ENCODE measurements at regions not wholly inside any gene's neighbourhood (a gene's known extent, or its start where the extent isn't known, plus 50 kb on each side); places are given as distances from the start of the nearest gene placed in this dataset.

DNA sequence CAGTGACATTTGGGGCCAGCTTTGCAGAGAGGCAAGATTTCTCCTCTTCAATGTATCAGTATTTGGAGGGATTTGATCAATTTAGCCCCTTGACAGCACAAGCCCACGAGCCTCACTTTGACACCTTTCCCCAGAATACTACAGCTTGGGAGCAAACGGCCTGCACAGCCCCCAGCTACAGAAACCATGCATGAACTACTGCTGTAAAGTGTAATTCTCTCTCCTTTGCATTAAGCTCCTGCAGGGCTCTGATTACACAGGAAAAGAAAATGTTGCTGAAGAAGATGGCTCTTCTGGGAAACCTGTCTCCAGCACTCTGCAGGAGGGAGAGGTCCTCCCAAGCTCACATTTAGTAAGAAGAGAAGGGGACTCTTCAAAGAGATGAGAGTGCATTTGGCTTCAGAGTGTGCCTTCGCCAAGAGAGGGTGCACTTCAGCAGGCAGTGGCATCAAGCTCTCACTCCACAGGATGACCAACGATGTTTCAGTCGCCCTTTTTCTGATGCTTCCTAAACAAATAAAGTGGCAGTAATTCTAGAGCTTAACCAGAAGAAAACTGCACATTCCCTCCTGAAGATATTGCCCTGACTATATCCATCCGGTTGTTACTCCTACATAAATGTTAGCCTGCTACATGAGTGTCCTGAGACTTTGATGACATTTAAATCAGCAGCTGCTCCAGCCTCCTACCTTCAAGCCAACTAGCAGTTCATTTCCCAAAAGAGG is 272.2 kb downstream of the AUH start:
- H3K27ac ChIP-seq = no peak overlapping the region
- H3K4me3 ChIP-seq = no peak overlapping the region
- H3K4me1 ChIP-seq = no peaks in the 10 kb centered on the region
- no peaks in the 10 kb centered on the region for H3K9me3 ChIP-seq (replicated peaks)
- peaks cover 3% of the 10 kb centered on the region; the same call in 1 of the 2 replicates for H3K27me3 ChIP-seq
- DNase-seq = peak in 1 of 2 experiments; percentile 34
- no peaks in the 10 kb centered on the region for H3K36me3 ChIP-seq

- H3K27me3 ChIP-seq = peaks cover 3% of the 10 kb centered on the region; the same call in 1 of the 2 replicates
- H3K4me1 ChIP-seq = no peaks in the 10 kb centered on the region
- no peaks in the 10 kb centered on the region for H3K9me3 ChIP-seq (replicated peaks)
- H3K4me3 ChIP-seq = no peak overlapping the region
- H3K36me3 ChIP-seq = no peaks in the 10 kb centered on the region
- no peak overlapping the region for H3K27ac ChIP-seq
- DNase-seq = no peak
Measured at GRCh38 chr9:91090130-91090410, 271.6 kb downstream of the AUH start.

GRCh38 chr9:91092214-91092613 is 269.5 kb downstream of the AUH start:
- Histone ChIP-seq H3K4me1 (no peaks in the 10 kb centered on the region), H3K4me3 (no peak overlapping the region), H3K27ac (no peak overlapping the region), H3K36me3 (no peaks in the 10 kb centered on the region), H3K27me3 (peaks cover 3% of the 10 kb centered on the region; the same call in 1 of the 2 replicates), H3K9me3 (replicated peaks) (no peaks in the 10 kb centered on the region)
- DNase-seq = no peak

GRCh38 chr9:91094324-91095088 is 267.2 kb downstream of the AUH start:
- no peak overlapping the region for H3K27ac ChIP-seq
- no peaks in the 10 kb centered on the region for H3K9me3 ChIP-seq (replicated peaks)

DNA sequence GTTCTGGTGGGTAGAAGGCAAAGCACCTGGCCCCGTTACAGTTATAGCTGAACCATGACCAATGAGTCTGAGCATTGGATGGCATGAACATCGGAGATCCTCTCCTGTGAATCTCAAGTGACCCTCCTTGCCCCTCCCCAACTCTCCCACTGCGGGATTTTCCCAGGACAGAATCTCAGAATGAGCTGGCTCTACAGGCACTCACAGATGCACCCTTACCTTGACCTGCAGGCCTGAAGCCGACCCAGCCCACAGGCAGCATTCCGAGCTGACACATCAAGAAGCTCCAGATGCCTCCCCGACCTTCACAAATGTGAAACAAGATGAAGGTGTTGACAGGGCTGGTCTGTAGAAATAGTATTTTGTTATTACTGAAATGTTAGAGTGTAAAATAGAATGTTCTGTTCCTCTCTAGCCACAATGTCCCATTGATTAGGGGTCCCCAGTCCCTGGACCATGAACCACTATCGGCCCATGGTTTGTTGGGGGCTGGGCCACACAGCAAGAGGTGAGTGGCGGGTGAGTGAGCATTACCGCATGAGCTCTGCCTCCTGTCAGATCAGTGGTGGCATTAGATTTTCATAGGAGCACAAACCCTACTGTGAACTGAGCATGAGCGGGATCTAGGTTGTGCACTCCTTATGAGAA is 263.4 kb downstream of the AUH start:
- Histone ChIP-seq H3K27me3 (peaks cover 6% of the 10 kb centered on the region; the same call in 1 of the 2 replicates), H3K4me3 (no peak overlapping the region), H3K4me1 (no peaks in the 10 kb centered on the region), H3K9me3 (replicated peaks) (no peaks in the 10 kb centered on the region), H3K36me3 (no peaks in the 10 kb centered on the region), H3K27ac (no peak overlapping the region)
- DNase-seq = no peak

More at GRCh38 chr9:91094324-91095088, 267.2 kb downstream of the AUH start:
- Histone ChIP-seq H3K4me3 (no peak overlapping the region), H3K36me3 (no peaks in the 10 kb centered on the region), H3K27me3 (peaks cover 4% of the 10 kb centered on the region; the same call in 1 of the 2 replicates), H3K4me1 (no peaks in the 10 kb centered on the region)
- no peak for DNase-seq

GRCh38 chr9:91099436-91099835 is 262.3 kb downstream of the AUH start:
- DNase-seq = no peak
- Histone ChIP-seq H3K27me3 (peaks cover 12% of the 10 kb centered on the region; the same call in 1 of the 2 replicates), H3K9me3 (replicated peaks) (no peaks in the 10 kb centered on the region), H3K4me1 (no peaks in the 10 kb centered on the region), H3K36me3 (no peaks in the 10 kb centered on the region), H3K4me3 (no peak overlapping the region), H3K27ac (no peak overlapping the region)

DNA sequence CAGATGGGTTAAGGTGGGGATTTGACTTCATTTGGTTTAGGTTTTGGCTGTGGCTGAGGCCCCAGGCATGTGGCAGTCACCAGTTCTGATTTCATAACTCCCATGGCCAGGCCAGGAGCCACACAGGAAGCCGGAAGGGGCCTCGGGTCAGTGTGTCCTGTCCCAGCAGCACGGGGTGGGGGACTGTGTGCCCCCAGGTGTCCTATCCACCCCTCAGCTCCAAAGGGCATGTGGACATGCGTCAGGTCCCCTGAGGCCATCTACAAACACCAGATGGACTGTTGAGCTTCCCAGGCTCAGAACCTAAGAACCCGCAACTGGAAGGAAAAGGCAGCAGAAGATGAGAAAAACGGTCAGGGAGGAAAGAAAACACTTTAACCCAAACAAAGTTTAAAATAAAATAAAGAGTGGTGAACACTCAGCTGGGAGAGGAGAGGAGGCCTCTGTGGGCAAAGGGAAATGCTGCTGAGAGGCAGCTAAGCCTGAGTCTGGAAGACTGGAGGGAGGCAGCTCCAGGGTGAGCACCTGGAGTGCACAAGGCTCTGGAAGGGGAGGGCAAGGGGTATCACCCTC is 260.8 kb downstream of the AUH start:
- Histone ChIP-seq H3K27ac (no peak overlapping the region), H3K36me3 (no peaks in the 10 kb centered on the region), H3K4me1 (no peaks in the 10 kb centered on the region), H3K9me3 (replicated peaks) (no peaks in the 10 kb centered on the region), H3K27me3 (peaks cover 20% of the 10 kb centered on the region), H3K4me3 (no peak overlapping the region)
- no peak for DNase-seq

GRCh38 chr9:91101611-91102168 is 260.0 kb downstream of the AUH start:
- H3K4me3 ChIP-seq = no peak overlapping the region
- no peaks in the 10 kb centered on the region for H3K9me3 ChIP-seq (replicated peaks)
- H3K4me1 ChIP-seq = no peaks in the 10 kb centered on the region
- H3K36me3 ChIP-seq = no peaks in the 10 kb centered on the region
- DNase-seq = no peak
- no peak overlapping the region for H3K27ac ChIP-seq
- peaks cover 20% of the 10 kb centered on the region for H3K27me3 ChIP-seq

DNA sequence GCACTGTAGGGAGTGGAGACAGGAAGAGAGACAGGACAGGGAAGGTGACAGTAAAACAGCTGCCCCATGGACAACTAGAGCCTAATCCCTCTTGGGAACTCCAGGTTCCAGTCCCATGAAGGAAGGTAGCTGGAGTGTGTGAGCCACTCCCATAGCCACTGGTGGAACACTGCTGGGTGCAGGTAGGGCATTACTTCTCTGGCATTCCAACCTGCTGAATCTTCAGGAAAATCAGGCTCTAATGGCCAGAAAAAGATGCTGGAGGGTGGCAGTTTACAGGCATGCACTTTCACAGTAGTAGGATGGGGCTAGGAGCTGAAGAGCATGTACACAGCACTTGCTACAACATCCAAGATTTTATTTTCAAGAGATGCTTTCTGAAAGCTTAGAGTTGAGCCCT is 259.4 kb downstream of the AUH start:
- Histone ChIP-seq H3K27me3 (peaks cover 20% of the 10 kb centered on the region), H3K36me3 (no peaks in the 10 kb centered on the region), H3K4me3 (no peak overlapping the region), H3K27ac (no peak overlapping the region), H3K9me3 (replicated peaks) (peaks cover 1% of the 10 kb centered on the region; the same call in 1 of the 2 replicates), H3K4me1 (no peaks in the 10 kb centered on the region)
- DNase-seq = no peak

DNA sequence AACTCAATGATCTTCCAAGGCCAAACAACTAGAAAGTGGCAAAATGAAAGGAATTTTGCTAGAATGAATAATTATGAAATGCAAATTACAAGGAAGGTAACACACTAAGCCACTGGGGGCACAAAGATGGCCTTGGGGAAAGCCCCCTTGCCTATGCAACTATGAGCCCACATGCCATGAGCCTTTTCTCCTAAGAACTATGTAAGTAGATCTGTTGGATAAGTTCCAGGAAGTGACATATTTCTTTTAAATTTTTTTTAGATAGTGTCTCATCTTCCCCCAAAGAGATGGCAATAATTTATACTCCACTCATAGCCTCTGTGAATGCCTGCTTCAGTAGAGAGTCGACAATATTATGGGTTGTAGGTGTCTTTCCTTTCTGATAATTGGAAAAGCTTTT is 257.8 kb downstream of the AUH start:
- Histone ChIP-seq H3K9me3 (replicated peaks) (peaks cover 3% of the 10 kb centered on the region; the same call in 1 of the 2 replicates), H3K4me3 (no peak overlapping the region), H3K27me3 (peaks cover 20% of the 10 kb centered on the region), H3K4me1 (no peaks in the 10 kb centered on the region), H3K36me3 (no peaks in the 10 kb centered on the region), H3K27ac (no peak overlapping the region)
- DNase-seq = no peak

DNA sequence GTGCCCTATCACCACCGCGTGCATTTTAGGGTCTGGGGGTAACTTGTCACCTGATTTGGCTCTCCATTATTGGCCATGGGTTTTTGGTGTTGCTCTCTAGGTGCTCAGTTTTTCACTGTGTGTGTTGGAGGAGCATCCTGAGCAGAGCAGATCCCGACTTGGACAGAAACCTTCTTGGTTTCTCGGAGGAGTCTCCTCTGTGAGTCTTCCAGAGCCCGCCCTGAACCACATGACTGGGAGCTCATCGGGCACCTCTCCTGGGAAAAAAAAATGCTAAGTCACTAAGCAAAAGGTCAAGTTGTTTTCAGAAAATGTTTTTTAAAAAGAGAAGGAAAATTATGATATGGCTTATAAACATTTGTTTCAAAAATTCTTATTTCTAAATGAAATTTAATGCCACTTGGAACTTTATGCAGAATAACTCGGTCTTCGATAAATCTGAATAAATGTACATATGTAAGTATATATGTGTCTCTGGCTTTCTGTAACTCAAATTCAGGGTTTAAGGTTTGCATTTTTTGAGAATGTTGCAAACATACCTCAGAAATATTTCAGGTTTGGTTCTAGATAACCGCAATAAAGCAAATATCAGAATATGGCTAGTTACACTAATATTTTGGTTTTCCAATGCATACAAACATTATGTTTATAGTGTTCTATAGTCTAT is 255.2 kb downstream of the AUH start:
- H3K4me1 ChIP-seq = no peaks in the 10 kb centered on the region
- H3K27ac ChIP-seq = no peak overlapping the region
- H3K27me3 ChIP-seq = peaks cover 14% of the 10 kb centered on the region
- DNase-seq = no peak
- H3K4me3 ChIP-seq = no peak overlapping the region
- peaks cover 3% of the 10 kb centered on the region; the same call in 1 of the 2 replicates for H3K9me3 ChIP-seq (replicated peaks)
- H3K36me3 ChIP-seq = no peaks in the 10 kb centered on the region

DNA sequence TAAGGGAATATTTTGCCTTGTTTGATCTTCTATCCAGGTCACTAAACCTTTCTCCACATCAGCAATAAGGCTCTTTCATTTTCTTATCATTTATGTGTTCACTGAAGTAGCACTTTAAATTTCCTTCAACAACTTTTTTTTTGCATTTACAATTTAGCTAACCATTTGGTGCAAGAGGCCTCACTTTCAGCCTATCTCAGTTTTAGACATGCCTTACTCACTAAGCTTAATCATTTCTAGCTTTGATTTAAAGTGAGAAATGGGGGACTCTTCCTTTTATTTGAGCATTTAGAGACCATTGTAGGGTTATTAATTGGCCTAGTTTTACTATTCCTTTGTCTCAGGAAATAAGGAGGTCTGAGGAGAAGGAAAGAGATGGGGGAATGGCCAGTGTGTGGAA is 250.5 kb downstream of the AUH start:
- no peak overlapping the region for H3K27ac ChIP-seq
- no peak for DNase-seq
- H3K4me1 ChIP-seq = no peaks in the 10 kb centered on the region
- peaks cover 3% of the 10 kb centered on the region; the same call in 1 of the 2 replicates for H3K9me3 ChIP-seq (replicated peaks)
- no peaks in the 10 kb centered on the region for H3K36me3 ChIP-seq
- H3K4me3 ChIP-seq = no peak overlapping the region
- H3K27me3 ChIP-seq = no peaks in the 10 kb centered on the region; the same call in 1 of the 2 replicates

GRCh38 chr9:91111876-91112275 is 249.8 kb downstream of the AUH start:
- peaks cover 3% of the 10 kb centered on the region; the same call in 1 of the 2 replicates for H3K9me3 ChIP-seq (replicated peaks)
- no peak for DNase-seq

GRCh38 chr9:91113016-91113415 is 248.7 kb downstream of the AUH start:
- Histone ChIP-seq H3K4me3 (no peak overlapping the region), H3K27ac (no peak overlapping the region), H3K9me3 (replicated peaks) (no peaks in the 10 kb centered on the region), H3K4me1 (no peaks in the 10 kb centered on the region), H3K36me3 (no peaks in the 10 kb centered on the region), H3K27me3 (no peaks in the 10 kb centered on the region)
- no peak for DNase-seq

More at GRCh38 chr9:91111876-91112275, 249.8 kb downstream of the AUH start:
- Histone ChIP-seq H3K27ac (no peak overlapping the region), H3K4me1 (no peaks in the 10 kb centered on the region), H3K36me3 (no peaks in the 10 kb centered on the region), H3K27me3 (no peaks in the 10 kb centered on the region; the same call in 1 of the 2 replicates), H3K4me3 (no peak overlapping the region)
